Natural killer cell (primary cell): ENCODE measurements at regions not wholly inside any gene's neighbourhood (a gene's known extent, or its start where the extent isn't known, plus 50 kb on each side); places are given as distances from the start of the nearest gene placed in this dataset.

Experiments used
- ATAC-seq, 3 donors: fragments of 150-1000 bp in 2 of 3; fragments of 200-7000 bp in 1 of 3; cut with Tn5 transposase; 1 replicate in 1 of 3; 2 replicates in 2 of 3; pipeline ENCODE4 v1.10.0; 2021; ENCODE audit warnings: mild to moderate bottlenecking in 2 of 3, moderate library complexity in 2 of 3
- DNase-seq, 2 donors: peaks; one replicate each; pipeline versions ENCODE4 v3.0.0 to v3.0.0-alpha.2; 2013 to 2021; ENCODE audit warnings: mixed read lengths in 1 of 2
- H3K27ac ChIP-seq: one replicate; pipeline ENCODE4 v1.5.1; 2013; ENCODE audit warnings: mild to moderate bottlenecking, low read length
- H3K27me3 ChIP-seq: one replicate; pipeline ENCODE4 v1.6.1; 2013; ENCODE audit warnings: low read length; ENCODE audit not compliant: control insufficient read depth, insufficient read depth
- H3K36me3 ChIP-seq: one replicate; pipeline ENCODE4 v1.6.1; 2013; ENCODE audit warnings: low read length; ENCODE audit not compliant: control insufficient read depth, insufficient read depth
- H3K4me1 ChIP-seq: one replicate; pipeline ENCODE4 v1.6.1; 2013; ENCODE audit warnings: low read length; ENCODE audit not compliant: control insufficient read depth, insufficient read depth
- H3K4me3 ChIP-seq: one replicate; pipeline ENCODE4 v1.5.1; 2013; ENCODE audit warnings: low read length
- H3K9me3 ChIP-seq: one replicate; pipeline ENCODE4 v1.6.1; 2013; ENCODE audit warnings: low read length; ENCODE audit not compliant: control insufficient read depth, insufficient read depth
- H3K27ac Mint-ChIP-seq, 2 donors: one replicate each; pipeline ENCODE4 v1.8.0; 2022; ENCODE audit warnings: mild to moderate bottlenecking in 2 of 2, mixed read lengths in 2 of 2, moderate library complexity in 1 of 2
- H3K27me3 Mint-ChIP-seq, 2 donors: one replicate each; pipeline ENCODE4 v1.8.0; 2022; ENCODE audit warnings: low read depth in 2 of 2, mixed read lengths in 2 of 2
- H3K36me3 Mint-ChIP-seq: one replicate; pipeline ENCODE4 v1.8.0; 2022; ENCODE audit warnings: mixed read lengths
- H3K4me1 Mint-ChIP-seq, 2 donors: one replicate each; pipeline ENCODE4 v1.8.0; 2022; ENCODE audit warnings: mixed read lengths in 2 of 2
- H3K4me3 Mint-ChIP-seq: one replicate; pipeline ENCODE4 v1.8.0; 2022; ENCODE audit warnings: mild to moderate bottlenecking, moderate library complexity, mixed read lengths
- H3K9me3 Mint-ChIP-seq, 2 donors: one replicate each; pipeline ENCODE4 v1.8.0; 2022; ENCODE audit warnings: mixed read lengths in 2 of 2
- CTCF ChIP-seq: fragments of 200-600 bp; IDR thresholded peaks from one replicate; pipeline ENCODE4 v1.8.0; 2022; ENCODE audit warnings: antibody characterized with exemption
- WGBS: methylation state at CpG from one replicate; pipeline ENCODE4 v1.1.7; 2013; ENCODE audit warnings: missing lambda C conversion rate; ENCODE audit not compliant: insufficient coverage; 5-methylcytosine and 5-hydroxymethylcytosine counted together
- intact Hi-C: fragments of 100-400 bp; cut with micrococcal nuclease; formaldehyde crosslinking; loops from one replicate; pipeline ENCODE4 v1.14.2; 2022

GRCh38 chr4:184267673-184268583 is 50.3 kb upstream of the ENPP6 start:
- Histone ChIP-seq H3K4me3 (peak overlapping the region; percentile 46), H3K27me3 (no peaks in the 10 kb centered on the region), H3K9me3 (peaks cover 4% of the 10 kb centered on the region), H3K36me3 (no peaks in the 10 kb centered on the region), H3K4me1 (peaks cover 15% of the 10 kb centered on the region), H3K27ac (peak overlapping the region; percentile 95)
- ATAC-seq (peak; percentile 76 to 85 (median 81)), DNase-seq (peak; percentile 38 to 89)
- H3K9me3 Mint-ChIP-seq: peaks cover 0 to 6% of the 10 kb centered on the region in 2 donors
- H3K27ac Mint-ChIP-seq: peak overlapping the region; percentile 85 to 99
- peak overlapping the region; percentile 80 for H3K4me3 Mint-ChIP-seq
- H3K36me3 Mint-ChIP-seq: no peaks in the 10 kb centered on the region
- H3K27me3 Mint-ChIP-seq: peaks cover 0 to 3% of the 10 kb centered on the region in 2 donors
- TF ChIP-seq CTCF: no peak
- intact Hi-C loops: loop anchor here (2.0 to 10.0 kb wide), 3 partner anchors 77 to 467 kb away; partner anchors contain the start of genes CENPU and IRF2
- peaks cover 9 to 23% of the 10 kb centered on the region in 2 donors for H3K4me1 Mint-ChIP-seq
- 14% methylated on average over 20 of the region's 23 CpGs for WGBS
